ENCODE measurements at regions not wholly inside any gene's neighbourhood (a gene's known extent, or its start where the extent isn't known, plus 50 kb on each side); places are given as distances from the start of the nearest gene placed in this dataset.

DNA sequence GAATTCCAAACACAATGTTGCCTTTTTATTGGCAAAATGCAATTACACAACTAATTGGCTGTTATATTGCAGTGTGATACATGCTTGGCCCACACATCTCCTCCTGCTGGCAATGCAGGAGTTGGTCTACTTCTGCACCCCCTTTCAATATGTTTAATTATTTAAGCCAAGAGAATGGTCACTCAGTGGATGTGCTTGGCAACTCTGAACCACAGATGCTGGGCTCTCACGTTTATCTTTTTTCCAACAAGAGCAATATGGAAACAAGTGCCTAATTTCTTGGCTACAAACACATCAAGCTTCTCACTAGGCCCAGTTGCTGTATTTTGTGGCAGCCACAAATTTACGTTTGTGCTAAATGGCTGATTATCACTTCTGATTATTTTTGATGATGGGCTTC, 1149.2 kb upstream of the CELF2 start:
- Histone ChIP-seq H4K20me1 (ENCODE audit: insufficient read depth) (no peaks in the 10 kb centered on the region), H3K79me2 (ENCODE audit: low read depth) (no peaks in the 10 kb centered on the region), H3K36me3 (ENCODE audit: low read depth) (no peaks in the 10 kb centered on the region), H3K9me3 (ENCODE audit: insufficient read depth, low read depth) (no peaks in the 10 kb centered on the region), H3K27ac (no peak overlapping the region), H3K4me2 (no peak overlapping the region), H3K4me1 (replicated peaks; ENCODE audit: insufficient read depth) (no peaks in the 10 kb centered on the region), H3K4me3 (no peak overlapping the region), H3F3A (ENCODE audit: insufficient read depth, low read depth) (no peaks in the 10 kb centered on the region), H3K9me2 (ENCODE audit: insufficient read depth) (no peaks in the 10 kb centered on the region), H2AFZ (no peak overlapping the region), H3K27me3 (ENCODE audit: insufficient read depth, low read depth) (no peaks in the 10 kb centered on the region)
- BruUV-seq (replicated peaks) = no TSS peak
- CTCF ChIA-PET = no interaction called here
- intact Hi-C loops (cut with micrococcal nuclease; ENCODE audit: unreplicated experiment) = no loop called here
- DNase-seq = no peak
- POLR2A ChIA-PET (ENCODE audit: unreplicated experiment) = no interaction called here
- TF ChIP-seq, protein P1, sequence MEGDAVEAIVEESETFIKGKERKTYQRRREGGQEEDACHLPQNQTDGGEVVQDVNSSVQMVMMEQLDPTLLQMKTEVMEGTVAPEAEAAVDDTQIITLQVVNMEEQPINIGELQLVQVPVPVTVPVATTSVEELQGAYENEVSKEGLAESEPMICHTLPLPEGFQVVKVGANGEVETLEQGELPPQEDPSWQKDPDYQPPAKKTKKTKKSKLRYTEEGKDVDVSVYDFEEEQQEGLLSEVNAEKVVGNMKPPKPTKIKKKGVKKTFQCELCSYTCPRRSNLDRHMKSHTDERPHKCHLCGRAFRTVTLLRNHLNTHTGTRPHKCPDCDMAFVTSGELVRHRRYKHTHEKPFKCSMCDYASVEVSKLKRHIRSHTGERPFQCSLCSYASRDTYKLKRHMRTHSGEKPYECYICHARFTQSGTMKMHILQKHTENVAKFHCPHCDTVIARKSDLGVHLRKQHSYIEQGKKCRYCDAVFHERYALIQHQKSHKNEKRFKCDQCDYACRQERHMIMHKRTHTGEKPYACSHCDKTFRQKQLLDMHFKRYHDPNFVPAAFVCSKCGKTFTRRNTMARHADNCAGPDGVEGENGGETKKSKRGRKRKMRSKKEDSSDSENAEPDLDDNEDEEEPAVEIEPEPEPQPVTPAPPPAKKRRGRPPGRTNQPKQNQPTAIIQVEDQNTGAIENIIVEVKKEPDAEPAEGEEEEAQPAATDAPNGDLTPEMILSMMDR (conservative IDR thresholded peaks at IDR 0.05) = no peak
- TF ChIP-seq EZH2 (IDR thresholded peaks at IDR 0.05; ENCODE audit: low read depth) = no peak

GRCh38 chr10:9869205-9869604, 1148.5 kb upstream of the CELF2 start:
- no peak for TF ChIP-seq EZH2 (IDR thresholded peaks at IDR 0.05; ENCODE audit: low read depth)
- TF ChIP-seq, protein P1 (conservative IDR thresholded peaks at IDR 0.05) = no peak
- no peaks in the 10 kb centered on the region for H3K9me2 ChIP-seq (ENCODE audit: insufficient read depth)
- no peaks in the 10 kb centered on the region for H3K9me3 ChIP-seq (ENCODE audit: insufficient read depth, low read depth)
- H3K4me1 ChIP-seq (replicated peaks; ENCODE audit: insufficient read depth) = no peaks in the 10 kb centered on the region
- no peaks in the 10 kb centered on the region for H3K79me2 ChIP-seq (ENCODE audit: low read depth)
- no peaks in the 10 kb centered on the region for H3K36me3 ChIP-seq (ENCODE audit: low read depth)
- H3K27ac ChIP-seq = no peak overlapping the region
- intact Hi-C loops (cut with micrococcal nuclease; ENCODE audit: unreplicated experiment) = no loop called here
- no peaks in the 10 kb centered on the region for H3F3A ChIP-seq (ENCODE audit: insufficient read depth, low read depth)
- H3K27me3 ChIP-seq (ENCODE audit: insufficient read depth, low read depth) = no peaks in the 10 kb centered on the region
- no peaks in the 10 kb centered on the region for H4K20me1 ChIP-seq (ENCODE audit: insufficient read depth)
- H3K4me2 ChIP-seq = no peak overlapping the region
- ChIA-PET POLR2A (ENCODE audit: unreplicated experiment) (no interaction called here), CTCF (no interaction called here)
- no peak overlapping the region for H2AFZ ChIP-seq
- H3K4me3 ChIP-seq = no peak overlapping the region
- DNase-seq = no peak
- BruUV-seq (replicated peaks) = no TSS peak

GRCh38 chr10:9869606-9870176, 1148.0 kb upstream of the CELF2 start:
- intact Hi-C loops (cut with micrococcal nuclease; ENCODE audit: unreplicated experiment) = no loop called here
- Histone ChIP-seq H3F3A (ENCODE audit: insufficient read depth, low read depth) (no peaks in the 10 kb centered on the region), H3K9me2 (ENCODE audit: insufficient read depth) (no peaks in the 10 kb centered on the region), H2AFZ (no peak overlapping the region), H3K4me2 (no peak overlapping the region), H3K36me3 (ENCODE audit: low read depth) (no peaks in the 10 kb centered on the region), H3K27ac (no peak overlapping the region), H3K9me3 (ENCODE audit: insufficient read depth, low read depth) (no peaks in the 10 kb centered on the region), H3K4me3 (no peak overlapping the region), H3K27me3 (ENCODE audit: insufficient read depth, low read depth) (no peaks in the 10 kb centered on the region), H4K20me1 (ENCODE audit: insufficient read depth) (no peaks in the 10 kb centered on the region), H3K4me1 (replicated peaks; ENCODE audit: insufficient read depth) (no peaks in the 10 kb centered on the region), H3K79me2 (ENCODE audit: low read depth) (no peaks in the 10 kb centered on the region)
- no peak for DNase-seq
- no TSS peak for BruUV-seq (replicated peaks)
- TF ChIP-seq, protein P1 (conservative IDR thresholded peaks at IDR 0.05) = no peak
- TF ChIP-seq EZH2 (IDR thresholded peaks at IDR 0.05; ENCODE audit: low read depth) = no peak
- ChIA-PET POLR2A (ENCODE audit: unreplicated experiment) (no interaction called here), CTCF (no interaction called here)
